ENCODE measurements at regions not wholly inside any gene's neighbourhood (a gene's known extent, or its start where the extent isn't known, plus 50 kb on each side); places are given as distances from the start of the nearest gene placed in this dataset.

GRCh38 chr2:209125291-209125690, 298.6 kb upstream of the MAP2 start:
- no peak for TF ChIP-seq CTCF (IDR thresholded peaks at IDR 0.05; ENCODE audit: poor library complexity)
- TF ChIP-seq EZH2 (IDR thresholded peaks at IDR 0.05; ENCODE audit: borderline replicate concordance): no peak
